ENCODE measurements at regions not wholly inside any gene's neighbourhood (a gene's known extent, or its start where the extent isn't known, plus 50 kb on each side); places are given as distances from the start of the nearest gene placed in this dataset.

- TF ChIP-seq POLR2AphosphoS5 (IDR thresholded peaks at IDR 0.05) = no peak
- no peak for TF ChIP-seq CTCF (IDR thresholded peaks at IDR 0.05 in 8 of 11, conservative IDR thresholded peaks at IDR 0.05 in 3 of 11)
- no peak for TF ChIP-seq POLR2A (IDR thresholded peaks at IDR 0.05)
Measured at GRCh38 chr6:6860863-6861262, 246.9 kb upstream of the RREB1 start.
